ENCODE measurements at regions not wholly inside any gene's neighbourhood (a gene's known extent, or its start where the extent isn't known, plus 50 kb on each side); places are given as distances from the start of the nearest gene placed in this dataset.

- DNase-seq: no peak
Measured at GRCh38 chr3:13688034-13688433, 139.1 kb downstream of the FBLN2 start.

Measured in NCI-H1417 (cell line).